Mesendoderm (in vitro differentiated cells): ENCODE measurements at regions not wholly inside any gene's neighbourhood (a gene's known extent, or its start where the extent isn't known, plus 50 kb on each side); places are given as distances from the start of the nearest gene placed in this dataset.

Experiments used
- DNase-seq: peaks from one replicate; pipeline ENCODE4 v3.0.0; 2013
- H2AK5ac ChIP-seq: 2 replicates; pipeline ENCODE4 v1.6.1; 2013; ENCODE audit warnings: low read length, inconsistent platforms
- H2BK120ac ChIP-seq: 2 replicates; pipeline ENCODE4 v1.6.1; 2013; ENCODE audit warnings: low read depth, mild to moderate bottlenecking, low read length, moderate library complexity, mixed read lengths
- H2BK15ac ChIP-seq: replicated peaks from 2 replicates; pipeline ENCODE4 v1.6.1; 2013; ENCODE audit warnings: low read depth, mild to moderate bottlenecking, moderate library complexity
- H2BK5ac ChIP-seq: 2 replicates; pipeline ENCODE4 v1.6.1; 2013; ENCODE audit warnings: low read length, inconsistent platforms
- H3K18ac ChIP-seq: 2 replicates; pipeline ENCODE4 v1.6.1; 2013; ENCODE audit warnings: mild to moderate bottlenecking, low read length, mixed read lengths
- H3K23ac ChIP-seq: one replicate; pipeline ENCODE4 v1.6.1; 2013; ENCODE audit warnings: low read length
- H3K27ac ChIP-seq: 2 replicates; pipeline ENCODE4 v1.5.1; 2013; ENCODE audit warnings: low read depth, mild to moderate bottlenecking, inconsistent platforms, low read length, moderate library complexity
- H3K27me3 ChIP-seq: 2 replicates; pipeline ENCODE4 v1.6.1; 2013; ENCODE audit warnings: low read length, control low read depth, mild to moderate bottlenecking, inconsistent platforms; ENCODE audit not compliant: insufficient read depth, poor library complexity
- H3K36me3 ChIP-seq: 2 replicates; pipeline ENCODE4 v1.6.1; 2013; ENCODE audit warnings: low read length, inconsistent platforms; ENCODE audit not compliant: control insufficient read depth, insufficient read depth
- H3K4ac ChIP-seq: one replicate; pipeline ENCODE4 v1.6.1; 2013; ENCODE audit warnings: low read depth, mild to moderate bottlenecking, low read length, moderate library complexity
- H3K4me1 ChIP-seq: 2 replicates; pipeline ENCODE4 v1.6.1; 2013; ENCODE audit warnings: low read depth, low read length, inconsistent platforms; ENCODE audit not compliant: control insufficient read depth
- H3K4me2 ChIP-seq: 2 replicates; pipeline ENCODE4 v1.6.1; 2013; ENCODE audit warnings: low read length
- H3K4me3 ChIP-seq: 2 replicates; pipeline ENCODE4 v1.5.1; 2013; ENCODE audit warnings: mild to moderate bottlenecking, low read length
- H3K56ac ChIP-seq: one replicate; pipeline ENCODE4 v1.6.1; 2013; ENCODE audit warnings: low read length
- H3K79me1 ChIP-seq: 2 replicates; pipeline ENCODE4 v1.6.1; 2013; ENCODE audit warnings: low read length, inconsistent platforms
- H3K79me2 ChIP-seq: 2 replicates; pipeline ENCODE4 v1.6.1; 2013; ENCODE audit warnings: mild to moderate bottlenecking, low read length; ENCODE audit not compliant: control insufficient read depth, insufficient read depth
- H3K9ac ChIP-seq: 2 replicates; pipeline ENCODE4 v1.6.1; 2013; ENCODE audit warnings: low read length, inconsistent platforms
- H4K5ac ChIP-seq: one replicate; pipeline ENCODE4 v1.6.1; 2013; ENCODE audit warnings: low read length
- H4K8ac ChIP-seq: one replicate; pipeline ENCODE4 v1.6.1; 2013; ENCODE audit warnings: low read depth, mild to moderate bottlenecking, control low read depth, low read length, moderate library complexity
- WGBS: extraction: QIAGEN DNeasy Blood & Tissue Kit; methylation state at CpG from one replicate; pipeline ENCODE4 v1.1.7; 2013; ENCODE audit warnings: low lambda C conversion rate, missing lambda C conversion rate; ENCODE audit not compliant: insufficient coverage; ENCODE audit errors: extremely low coverage; 5-methylcytosine and 5-hydroxymethylcytosine counted together

GRCh38 chr21:16194788-16195537, 465.2 kb downstream of the USP25 start:
- Histone ChIP-seq H4K8ac (no peak overlapping the region), H3K27ac (peak overlapping the region; percentile 38), H3K56ac (peak overlapping the region; percentile 36), H2BK5ac (no peak overlapping the region), H3K4ac (no peak overlapping the region), H3K23ac (no peak overlapping the region), H2BK120ac (no peak overlapping the region), H3K4me1 (peaks cover 1% of the 10 kb centered on the region), H3K79me2 (no peaks in the 10 kb centered on the region), H3K4me3 (no peak overlapping the region), H3K18ac (peak overlapping the region; percentile 64), H3K27me3 (no peaks in the 10 kb centered on the region), H3K9ac (peak overlapping the region; percentile 33), H3K79me1 (no peaks in the 10 kb centered on the region), H2AK5ac (no peak overlapping the region), H2BK15ac (peak overlapping the region; percentile 57), H3K36me3 (no peaks in the 10 kb centered on the region), H4K5ac (no peak overlapping the region), H3K4me2 (no peak overlapping the region)
- DNase-seq = no peak
- WGBS = no CpG with 5 or more reads among the region's 9 CpGs

- no peak overlapping the region for H3K23ac ChIP-seq
- H2BK5ac ChIP-seq = no peak overlapping the region
- peaks cover 1% of the 10 kb centered on the region for H3K4me1 ChIP-seq
- WGBS = no CpG with 5 or more reads among the region's 4 CpGs
- H3K9ac ChIP-seq = no peak overlapping the region
- H3K4me3 ChIP-seq = no peak overlapping the region
- H3K4me2 ChIP-seq = no peak overlapping the region
- no peak overlapping the region for H4K5ac ChIP-seq
- H3K4ac ChIP-seq = no peak overlapping the region
- H2BK120ac ChIP-seq = no peak overlapping the region
- H4K8ac ChIP-seq = no peak overlapping the region
- DNase-seq = no peak
- H3K18ac ChIP-seq = no peak overlapping the region
- no peaks in the 10 kb centered on the region for H3K79me1 ChIP-seq
- no peaks in the 10 kb centered on the region for H3K79me2 ChIP-seq
- no peak overlapping the region for H2AK5ac ChIP-seq
- H2BK15ac ChIP-seq = no peak overlapping the region
- H3K36me3 ChIP-seq = no peaks in the 10 kb centered on the region
- no peaks in the 10 kb centered on the region for H3K27me3 ChIP-seq
- no peak overlapping the region for H3K27ac ChIP-seq
- H3K56ac ChIP-seq = no peak overlapping the region
Observed at GRCh38 chr21:16195538-16195910, 465.7 kb downstream of the USP25 start.

- no peak overlapping the region for H3K27ac ChIP-seq
- no peaks in the 10 kb centered on the region for H3K36me3 ChIP-seq
- H4K5ac ChIP-seq = no peak overlapping the region
- no peak overlapping the region for H2AK5ac ChIP-seq
- H3K79me2 ChIP-seq = no peaks in the 10 kb centered on the region
- no peak overlapping the region for H3K4me2 ChIP-seq
- no peak overlapping the region for H4K8ac ChIP-seq
- H3K9ac ChIP-seq = no peak overlapping the region
- no peak overlapping the region for H3K18ac ChIP-seq
- no peak for DNase-seq
- H3K4me1 ChIP-seq = peaks cover 1% of the 10 kb centered on the region
- no CpG with 5 or more reads among the region's 2 CpGs for WGBS
- no peak overlapping the region for H2BK5ac ChIP-seq
- H3K56ac ChIP-seq = no peak overlapping the region
- H3K4ac ChIP-seq = no peak overlapping the region
- H3K23ac ChIP-seq = no peak overlapping the region
- no peaks in the 10 kb centered on the region for H3K27me3 ChIP-seq
- no peak overlapping the region for H3K4me3 ChIP-seq
- no peak overlapping the region for H2BK15ac ChIP-seq
- H2BK120ac ChIP-seq = no peak overlapping the region
- H3K79me1 ChIP-seq = no peaks in the 10 kb centered on the region
Observed at GRCh38 chr21:16196001-16196400, 466.2 kb downstream of the USP25 start.

GRCh38 chr21:16198546-16198945, 468.8 kb downstream of the USP25 start:
- Histone ChIP-seq H3K9ac (no peak overlapping the region), H3K79me2 (no peaks in the 10 kb centered on the region), H3K36me3 (no peaks in the 10 kb centered on the region), H3K27me3 (no peaks in the 10 kb centered on the region), H3K18ac (no peak overlapping the region), H3K56ac (no peak overlapping the region), H3K79me1 (no peaks in the 10 kb centered on the region), H4K5ac (no peak overlapping the region), H2BK5ac (no peak overlapping the region), H3K4ac (no peak overlapping the region), H3K23ac (no peak overlapping the region), H2BK15ac (no peak overlapping the region), H3K4me1 (peaks cover 1% of the 10 kb centered on the region), H3K4me3 (no peak overlapping the region), H4K8ac (no peak overlapping the region), H2BK120ac (no peak overlapping the region), H2AK5ac (no peak overlapping the region), H3K27ac (no peak overlapping the region), H3K4me2 (no peak overlapping the region)
- WGBS = no CpG with 5 or more reads among the region's 3 CpGs
- peak; percentile 28 for DNase-seq

GRCh38 chr21:16199539-16199938, 469.8 kb downstream of the USP25 start:
- WGBS = no CpG with 5 or more reads among the region's 1 CpG
- Histone ChIP-seq H3K9ac (no peak overlapping the region), H3K4me2 (no peak overlapping the region), H3K23ac (no peak overlapping the region), H3K79me1 (no peaks in the 10 kb centered on the region), H3K27ac (no peak overlapping the region), H3K18ac (no peak overlapping the region), H4K8ac (no peak overlapping the region), H3K4me1 (peaks cover 1% of the 10 kb centered on the region), H3K27me3 (no peaks in the 10 kb centered on the region), H3K4ac (no peak overlapping the region), H4K5ac (no peak overlapping the region), H2AK5ac (no peak overlapping the region), H2BK120ac (no peak overlapping the region), H3K36me3 (no peaks in the 10 kb centered on the region), H3K79me2 (no peaks in the 10 kb centered on the region), H2BK15ac (no peak overlapping the region), H2BK5ac (no peak overlapping the region), H3K4me3 (no peak overlapping the region), H3K56ac (no peak overlapping the region)
- DNase-seq = no peak

- no peak for DNase-seq
- no peaks in the 10 kb centered on the region for H3K79me1 ChIP-seq
- H2BK120ac ChIP-seq = no peak overlapping the region
- H3K18ac ChIP-seq = no peak overlapping the region
- H3K4me2 ChIP-seq = no peak overlapping the region
- no peak overlapping the region for H2AK5ac ChIP-seq
- H3K36me3 ChIP-seq = no peaks in the 10 kb centered on the region
- no CpG with 5 or more reads among the region's 1 CpG for WGBS
- no peak overlapping the region for H4K8ac ChIP-seq
- no peaks in the 10 kb centered on the region for H3K27me3 ChIP-seq
- no peak overlapping the region for H3K23ac ChIP-seq
- no peak overlapping the region for H3K56ac ChIP-seq
- no peak overlapping the region for H3K4ac ChIP-seq
- no peak overlapping the region for H4K5ac ChIP-seq
- H3K4me1 ChIP-seq = no peaks in the 10 kb centered on the region
- H3K79me2 ChIP-seq = no peaks in the 10 kb centered on the region
- H2BK5ac ChIP-seq = no peak overlapping the region
- H3K4me3 ChIP-seq = no peak overlapping the region
- H2BK15ac ChIP-seq = no peak overlapping the region
- H3K9ac ChIP-seq = no peak overlapping the region
- H3K27ac ChIP-seq = no peak overlapping the region
Observed at GRCh38 chr21:16201718-16202117, 471.9 kb downstream of the USP25 start.
